ENCODE measurements at regions not wholly inside any gene's neighbourhood (a gene's known extent, or its start where the extent isn't known, plus 50 kb on each side); places are given as distances from the start of the nearest gene placed in this dataset.

DNA sequence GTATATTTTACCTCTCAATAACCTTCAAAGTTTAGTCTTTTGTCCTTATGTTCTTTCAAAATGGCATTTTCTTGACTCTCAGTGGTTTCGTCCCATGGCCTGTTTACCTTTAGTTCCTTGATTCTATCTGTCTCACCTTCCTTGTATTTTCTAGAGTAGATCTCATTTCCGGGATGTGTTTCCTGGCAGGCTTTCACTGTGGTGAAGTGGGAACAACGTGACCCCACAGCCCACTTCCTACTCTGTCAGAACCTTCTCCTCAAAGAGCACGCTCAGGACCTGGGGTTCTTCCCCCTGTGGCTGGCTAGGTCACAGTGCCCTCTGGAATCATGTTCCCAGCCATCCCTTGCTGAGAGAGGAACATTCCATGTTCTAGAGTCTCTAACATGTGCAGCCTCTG lies 129.9 kb upstream of the ZNF32 start:
- no peak for DNase-seq (ENCODE audit: low read depth, low spot score)
- no peak overlapping the region for H3K27ac ChIP-seq (ENCODE audit: low read depth, low read length)
- ChIA-PET RAD21 (ENCODE audit: low non-redundant PET in 1 of 2, low total read pairs in 2 of 2, uncharacterized antibody in 2 of 2, unreplicated experiment in 2 of 2) (no interaction called here), POLR2A (no interaction called here), CTCF (no interaction called here)
- no peaks in the 10 kb centered on the region for H3K9me3 ChIP-seq (ENCODE audit: control insufficient read depth in 1 of 2, insufficient read depth in 1 of 2, low read depth in 1 of 2, low read length in 2 of 2)
- no peaks in the 10 kb centered on the region for H3K79me2 ChIP-seq (ENCODE audit: insufficient read depth, low read length)
- no peak overlapping the region for H2AFZ ChIP-seq (ENCODE audit: low read depth, low read length, poor library complexity, severe bottlenecking)
- no peak for ATAC-seq
- H3K9me2 ChIP-seq (ENCODE audit: insufficient read depth), result no peaks in the 10 kb centered on the region
- no peak overlapping the region for H3K4me3 ChIP-seq (replicated peaks in 1 of 2; ENCODE audit: low read depth in 1 of 2, low read length in 2 of 2)
- H4K20me1 ChIP-seq (ENCODE audit: insufficient read depth), result no peaks in the 10 kb centered on the region
- intact Hi-C loops (cut with micrococcal nuclease), result no loop called here
- H3K27me3 ChIP-seq (ENCODE audit: insufficient read depth, low read length), result no peaks in the 10 kb centered on the region
- H3K4me2 ChIP-seq (ENCODE audit: low read length), result no peak overlapping the region
- H3K36me3 ChIP-seq (ENCODE audit: control insufficient read depth in 1 of 2, insufficient read depth in 2 of 2, low read length in 2 of 2), result no peaks in the 10 kb centered on the region
- BruUV-seq (replicated peaks), result no TSS peak
- H3K4me1 ChIP-seq (ENCODE audit: control insufficient read depth in 1 of 2, insufficient read depth in 2 of 2, low read length in 2 of 2), result no peaks in the 10 kb centered on the region
- TF ChIP-seq CEBPB (IDR thresholded peaks at IDR 0.05; ENCODE audit: low read depth) (no peak), ELF1 (IDR thresholded peaks at IDR 0.05; ENCODE audit: borderline replicate concordance, low read depth) (no peak), CBX3 (IDR thresholded peaks at IDR 0.05; ENCODE audit: low read depth) (no peak), ZNF274 (IDR thresholded peaks at IDR 0.05; ENCODE audit: low read depth, low read length) (no peak), ZFX (IDR thresholded peaks at IDR 0.05) (no peak), YY1 (IDR thresholded peaks at IDR 0.05; ENCODE audit: extremely low read depth, insufficient replicate concordance, low read depth, low read length) (no peak), SP1 (IDR thresholded peaks at IDR 0.05; ENCODE audit: low read depth) (no peak), POLR2AphosphoS5 (IDR thresholded peaks at IDR 0.05; ENCODE audit: low read depth, low read length) (no peak), EGR1 (IDR thresholded peaks at IDR 0.05; ENCODE audit: low read depth) (no peak), SIN3A (IDR thresholded peaks at IDR 0.05; ENCODE audit: low read depth) (no peak)
- TF ChIP-seq, protein P1, sequence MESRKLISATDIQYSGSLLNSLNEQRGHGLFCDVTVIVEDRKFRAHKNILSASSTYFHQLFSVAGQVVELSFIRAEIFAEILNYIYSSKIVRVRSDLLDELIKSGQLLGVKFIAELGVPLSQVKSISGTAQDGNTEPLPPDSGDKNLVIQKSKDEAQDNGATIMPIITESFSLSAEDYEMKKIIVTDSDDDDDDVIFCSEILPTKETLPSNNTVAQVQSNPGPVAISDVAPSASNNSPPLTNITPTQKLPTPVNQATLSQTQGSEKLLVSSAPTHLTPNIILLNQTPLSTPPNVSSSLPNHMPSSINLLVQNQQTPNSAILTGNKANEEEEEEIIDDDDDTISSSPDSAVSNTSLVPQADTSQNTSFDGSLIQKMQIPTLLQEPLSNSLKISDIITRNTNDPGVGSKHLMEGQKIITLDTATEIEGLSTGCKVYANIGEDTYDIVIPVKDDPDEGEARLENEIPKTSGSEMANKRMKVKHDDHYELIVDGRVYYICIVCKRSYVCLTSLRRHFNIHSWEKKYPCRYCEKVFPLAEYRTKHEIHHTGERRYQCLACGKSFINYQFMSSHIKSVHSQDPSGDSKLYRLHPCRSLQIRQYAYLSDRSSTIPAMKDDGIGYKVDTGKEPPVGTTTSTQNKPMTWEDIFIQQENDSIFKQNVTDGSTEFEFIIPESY (IDR thresholded peaks at IDR 0.05; ENCODE audit: extremely low read depth, insufficient replicate concordance, low read length), result no peak
- TF ChIP-seq, protein P2, sequence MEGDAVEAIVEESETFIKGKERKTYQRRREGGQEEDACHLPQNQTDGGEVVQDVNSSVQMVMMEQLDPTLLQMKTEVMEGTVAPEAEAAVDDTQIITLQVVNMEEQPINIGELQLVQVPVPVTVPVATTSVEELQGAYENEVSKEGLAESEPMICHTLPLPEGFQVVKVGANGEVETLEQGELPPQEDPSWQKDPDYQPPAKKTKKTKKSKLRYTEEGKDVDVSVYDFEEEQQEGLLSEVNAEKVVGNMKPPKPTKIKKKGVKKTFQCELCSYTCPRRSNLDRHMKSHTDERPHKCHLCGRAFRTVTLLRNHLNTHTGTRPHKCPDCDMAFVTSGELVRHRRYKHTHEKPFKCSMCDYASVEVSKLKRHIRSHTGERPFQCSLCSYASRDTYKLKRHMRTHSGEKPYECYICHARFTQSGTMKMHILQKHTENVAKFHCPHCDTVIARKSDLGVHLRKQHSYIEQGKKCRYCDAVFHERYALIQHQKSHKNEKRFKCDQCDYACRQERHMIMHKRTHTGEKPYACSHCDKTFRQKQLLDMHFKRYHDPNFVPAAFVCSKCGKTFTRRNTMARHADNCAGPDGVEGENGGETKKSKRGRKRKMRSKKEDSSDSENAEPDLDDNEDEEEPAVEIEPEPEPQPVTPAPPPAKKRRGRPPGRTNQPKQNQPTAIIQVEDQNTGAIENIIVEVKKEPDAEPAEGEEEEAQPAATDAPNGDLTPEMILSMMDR (IDR thresholded peaks at IDR 0.05 in 2 of 3, conservative IDR thresholded peaks at IDR 0.05 in 1 of 3; ENCODE audit: borderline replicate concordance in 1 of 3, insufficient read depth in 1 of 3, low read depth in 2 of 3, low read length in 2 of 3), result no peak
- TF ChIP-seq, protein P3, sequence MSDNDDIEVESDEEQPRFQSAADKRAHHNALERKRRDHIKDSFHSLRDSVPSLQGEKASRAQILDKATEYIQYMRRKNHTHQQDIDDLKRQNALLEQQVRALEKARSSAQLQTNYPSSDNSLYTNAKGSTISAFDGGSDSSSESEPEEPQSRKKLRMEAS (IDR thresholded peaks at IDR 0.05), result no peak
- TF ChIP-seq, protein P4, sequence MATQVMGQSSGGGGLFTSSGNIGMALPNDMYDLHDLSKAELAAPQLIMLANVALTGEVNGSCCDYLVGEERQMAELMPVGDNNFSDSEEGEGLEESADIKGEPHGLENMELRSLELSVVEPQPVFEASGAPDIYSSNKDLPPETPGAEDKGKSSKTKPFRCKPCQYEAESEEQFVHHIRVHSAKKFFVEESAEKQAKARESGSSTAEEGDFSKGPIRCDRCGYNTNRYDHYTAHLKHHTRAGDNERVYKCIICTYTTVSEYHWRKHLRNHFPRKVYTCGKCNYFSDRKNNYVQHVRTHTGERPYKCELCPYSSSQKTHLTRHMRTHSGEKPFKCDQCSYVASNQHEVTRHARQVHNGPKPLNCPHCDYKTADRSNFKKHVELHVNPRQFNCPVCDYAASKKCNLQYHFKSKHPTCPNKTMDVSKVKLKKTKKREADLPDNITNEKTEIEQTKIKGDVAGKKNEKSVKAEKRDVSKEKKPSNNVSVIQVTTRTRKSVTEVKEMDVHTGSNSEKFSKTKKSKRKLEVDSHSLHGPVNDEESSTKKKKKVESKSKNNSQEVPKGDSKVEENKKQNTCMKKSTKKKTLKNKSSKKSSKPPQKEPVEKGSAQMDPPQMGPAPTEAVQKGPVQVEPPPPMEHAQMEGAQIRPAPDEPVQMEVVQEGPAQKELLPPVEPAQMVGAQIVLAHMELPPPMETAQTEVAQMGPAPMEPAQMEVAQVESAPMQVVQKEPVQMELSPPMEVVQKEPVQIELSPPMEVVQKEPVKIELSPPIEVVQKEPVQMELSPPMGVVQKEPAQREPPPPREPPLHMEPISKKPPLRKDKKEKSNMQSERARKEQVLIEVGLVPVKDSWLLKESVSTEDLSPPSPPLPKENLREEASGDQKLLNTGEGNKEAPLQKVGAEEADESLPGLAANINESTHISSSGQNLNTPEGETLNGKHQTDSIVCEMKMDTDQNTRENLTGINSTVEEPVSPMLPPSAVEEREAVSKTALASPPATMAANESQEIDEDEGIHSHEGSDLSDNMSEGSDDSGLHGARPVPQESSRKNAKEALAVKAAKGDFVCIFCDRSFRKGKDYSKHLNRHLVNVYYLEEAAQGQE (IDR thresholded peaks at IDR 0.05; ENCODE audit: low read depth), result no peak
- H3K9ac ChIP-seq (ENCODE audit: low read length), result no peak overlapping the region

Measured in HCT116 (cell line).